Activated CD4-positive, CD25-positive, alpha-beta regulatory T cell treated with anti-CD3 and anti-CD28 coated beads, Interleukin-2, amount 50 U/mL, for 72 hours (primary cell): ENCODE measurements at regions not wholly inside any gene's neighbourhood (a gene's known extent, or its start where the extent isn't known, plus 50 kb on each side); places are given as distances from the start of the nearest gene placed in this dataset.
"Not testable (repeated sequence)": the region's sequence is repeated elsewhere in the genome, so short reads cannot be mapped to it uniquely, and the experiment has no call there.

Experiments used
- DNase-seq: peaks from one replicate; pipeline ENCODE4 v3.0.0; 2021

- DNase-seq: no peak
These were observed 420.1 kb upstream of the MCTP2 start for GRCh38 chr15:93811305-93811704.

- DNase-seq: no peak
These were observed 421.8 kb upstream of the MCTP2 start for GRCh38 chr15:93809516-93809915.

GRCh38 chr15:93803421-93804152 is 427.8 kb upstream of the MCTP2 start:
- DNase-seq: no peak

DNA sequence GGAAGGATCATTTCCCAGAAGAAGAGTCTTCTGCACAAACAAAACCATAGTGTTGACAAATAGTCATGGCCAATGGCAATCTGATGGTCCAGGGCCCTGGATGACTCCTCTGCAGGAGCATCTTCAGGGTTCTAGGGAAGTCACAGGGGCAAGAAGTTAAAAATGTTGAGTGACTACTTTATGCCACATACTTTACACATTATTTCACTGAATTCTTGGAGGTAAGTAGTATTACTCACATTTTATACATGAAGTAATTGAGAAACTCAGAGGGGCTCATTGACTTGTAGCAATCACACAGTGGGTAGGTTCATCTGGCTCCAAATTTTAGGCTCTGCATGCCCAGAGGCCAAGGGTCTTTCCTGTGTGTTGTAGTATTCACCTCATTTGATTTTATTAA is 430.2 kb upstream of the MCTP2 start:
- no peak for DNase-seq

DNA sequence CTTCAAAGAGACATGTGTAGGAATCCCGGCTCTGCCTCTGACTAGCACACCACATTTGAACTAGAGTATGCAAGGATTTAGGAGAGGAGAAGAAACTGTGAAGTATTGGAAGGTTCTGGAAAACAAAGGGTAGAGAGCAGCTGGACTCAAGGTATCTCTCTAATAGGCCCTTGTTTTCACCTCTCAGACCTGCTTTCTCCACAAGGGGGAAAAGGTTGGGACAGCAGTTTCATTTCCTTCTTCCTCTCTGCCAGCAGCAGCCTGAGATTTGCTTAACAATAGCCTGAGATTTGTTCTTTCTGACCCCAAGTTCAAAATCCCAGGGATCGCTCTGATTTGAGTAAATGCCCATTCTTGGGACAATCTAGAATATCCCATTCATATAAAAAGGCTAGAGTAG is 430.6 kb upstream of the MCTP2 start:
- no peak for DNase-seq

- no peak for DNase-seq
These were observed 441.9 kb upstream of the MCTP2 start for GRCh38 chr15:93789441-93789840.

GRCh38 chr15:93780073-93780472 is 451.3 kb upstream of the MCTP2 start:
- no peak for DNase-seq

DNA sequence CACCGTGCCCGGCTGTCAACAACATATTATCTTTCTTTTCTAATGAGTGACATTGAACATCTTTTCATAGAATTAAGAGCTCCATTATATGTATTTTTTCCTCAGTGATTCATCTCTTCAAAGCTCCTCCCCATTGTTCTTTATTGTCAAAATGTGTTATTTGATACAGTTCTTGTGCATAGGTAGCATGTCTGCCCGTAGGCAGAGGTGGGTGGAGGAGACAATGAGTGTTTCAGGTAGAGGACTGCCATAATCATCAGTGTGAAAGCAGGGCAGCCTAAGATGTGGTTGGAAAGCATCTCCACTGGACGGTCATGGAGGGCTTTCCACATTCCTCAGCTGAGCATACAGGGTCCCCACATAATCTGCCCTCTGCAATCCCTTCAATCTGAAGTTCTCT is 452.0 kb upstream of the MCTP2 start:
- DNase-seq: no peak

DNA sequence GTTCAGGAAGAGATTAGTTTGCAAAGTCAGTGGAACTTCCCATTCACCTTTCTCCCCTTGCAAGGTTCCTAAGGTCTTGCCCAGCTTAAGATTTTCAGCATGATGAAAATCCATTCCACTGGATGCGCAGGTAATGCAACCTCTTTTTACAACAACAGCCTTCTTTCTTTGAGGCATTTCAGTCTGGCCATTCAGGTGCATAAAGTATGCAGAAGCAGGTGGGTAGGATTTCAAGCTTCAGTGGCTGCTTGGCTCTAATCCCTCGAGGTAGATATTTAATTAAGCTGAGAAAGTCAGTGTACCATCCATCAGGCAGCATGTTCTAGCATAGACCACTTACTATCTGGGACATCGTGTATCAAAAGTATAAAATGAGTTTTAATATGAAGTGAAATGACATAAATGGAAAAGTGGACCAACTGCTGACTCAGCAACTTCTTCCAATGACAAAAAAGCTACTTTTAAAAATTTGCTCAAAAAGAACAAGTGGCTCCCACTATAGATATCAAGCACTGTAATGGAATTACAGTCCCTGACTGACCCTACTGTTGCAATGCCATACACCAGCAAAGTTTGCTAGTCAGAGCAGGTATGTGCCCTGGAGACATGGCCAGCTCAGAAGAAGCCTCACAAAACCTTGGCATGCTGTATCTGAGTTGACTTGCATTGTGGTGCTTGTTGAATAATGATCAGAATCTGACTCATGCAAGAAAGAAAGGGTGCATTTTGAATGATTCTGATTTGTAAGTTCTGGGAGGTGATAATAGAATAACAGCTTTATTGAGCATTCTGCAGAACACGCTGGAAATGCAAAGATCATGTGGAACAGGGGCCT is 459.9 kb upstream of the MCTP2 start:
- no peak for DNase-seq

GRCh38 chr15:93770788-93771187 is 460.6 kb upstream of the MCTP2 start:
- no peak for DNase-seq

DNA sequence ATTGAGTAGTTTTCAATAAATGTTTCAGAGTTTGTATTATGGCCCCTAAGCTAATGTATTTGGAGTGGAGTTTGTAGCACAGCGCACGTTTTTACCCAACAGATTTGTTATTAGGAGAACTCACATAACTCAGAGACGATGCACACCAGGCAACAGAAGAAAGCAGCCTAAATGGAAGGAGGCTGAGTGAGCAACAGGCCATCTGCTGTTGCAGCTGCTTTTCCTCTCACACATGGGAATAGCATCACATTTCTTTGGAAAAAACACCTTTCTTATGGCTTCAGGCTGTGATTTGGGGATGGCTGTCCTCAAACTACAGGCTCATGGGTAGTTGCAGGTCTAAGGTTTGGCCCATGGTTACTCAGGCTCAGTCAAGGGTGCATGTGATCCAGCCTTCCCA is 469.3 kb upstream of the MCTP2 start:
- no peak for DNase-seq

- DNase-seq: no peak
These were observed 471.7 kb upstream of the MCTP2 start for GRCh38 chr15:93759629-93760028.

GRCh38 chr15:93758824-93759223 is 472.5 kb upstream of the MCTP2 start:
- no peak for DNase-seq

GRCh38 chr15:93748710-93749109 is 482.7 kb upstream of the MCTP2 start:
- DNase-seq: no peak

GRCh38 chr15:93734976-93735375 is 496.4 kb upstream of the MCTP2 start:
- not testable (repeated sequence) for DNase-seq

DNA sequence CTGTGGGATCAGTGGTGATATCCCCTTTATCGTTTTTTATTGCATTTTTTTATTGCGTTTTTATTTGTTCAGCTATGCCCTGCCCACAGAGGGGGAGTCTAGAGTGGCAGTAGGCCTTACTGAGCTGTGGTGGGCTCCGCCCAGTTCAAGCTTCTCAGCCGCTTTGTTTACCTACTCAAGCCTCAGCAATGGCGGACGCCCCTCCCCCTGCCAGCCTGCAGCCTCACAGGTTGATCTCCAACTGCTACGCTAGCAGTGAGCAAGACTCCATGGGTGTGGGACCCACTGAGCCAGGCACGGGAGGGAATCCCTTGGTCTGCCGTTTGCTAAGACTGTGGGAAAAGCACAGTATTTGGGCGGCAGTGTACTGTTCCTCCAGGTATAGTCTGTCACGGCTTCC is 500.6 kb upstream of the MCTP2 start:
- no peak for DNase-seq

DNA sequence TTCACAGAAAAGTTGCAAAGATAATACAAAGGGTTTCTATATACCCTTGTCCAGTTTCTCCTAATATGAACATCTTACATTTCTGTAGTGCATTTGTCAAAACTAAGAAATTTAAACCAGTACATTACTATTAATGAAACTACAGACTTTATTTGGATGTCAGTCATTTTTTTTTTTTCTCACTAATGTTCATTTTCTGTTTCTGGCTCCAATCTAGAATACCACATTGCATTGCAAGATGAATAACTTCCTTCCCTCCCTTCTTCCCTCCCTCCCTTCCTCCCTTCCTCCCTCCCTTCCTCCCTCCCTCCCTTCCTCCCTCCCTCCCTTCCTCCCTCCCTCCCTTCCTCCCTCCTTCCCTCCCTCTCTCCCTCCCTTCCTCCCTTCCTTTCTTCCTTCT is 509.2 kb upstream of the MCTP2 start:
- DNase-seq: no peak

GRCh38 chr15:93720607-93721006 is 510.8 kb upstream of the MCTP2 start:
- DNase-seq: no peak

GRCh38 chr15:93719921-93720351 is 511.4 kb upstream of the MCTP2 start:
- no peak for DNase-seq

DNA sequence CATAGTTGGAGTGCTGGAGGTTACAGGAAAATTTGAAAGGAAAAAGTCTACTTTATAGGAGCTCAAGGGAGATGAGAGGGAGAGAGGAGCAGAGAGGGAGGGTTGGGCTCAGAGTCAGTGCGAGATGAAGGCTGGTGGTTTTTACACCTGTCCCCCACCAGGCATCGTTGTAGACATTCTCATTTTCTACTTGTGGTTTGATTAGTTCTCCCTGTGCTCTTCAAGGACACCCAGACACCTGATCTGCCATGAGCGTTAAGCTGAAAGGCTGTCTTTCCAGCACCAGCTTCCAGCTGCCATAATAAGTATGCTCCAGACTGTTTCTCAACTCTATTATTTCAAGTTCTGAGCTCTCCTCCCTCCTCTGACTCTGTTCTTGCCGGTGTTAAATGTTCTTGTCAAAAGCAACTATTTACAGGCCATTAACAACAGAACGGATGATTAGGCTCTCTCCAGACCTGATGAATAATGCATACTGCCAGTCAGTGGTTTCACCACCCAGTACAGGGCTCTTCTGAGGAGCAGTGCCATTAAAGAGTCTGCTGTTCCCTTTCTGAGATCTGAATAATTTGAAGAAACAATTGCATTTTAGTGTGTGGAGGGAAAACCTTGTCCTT is 514.6 kb upstream of the MCTP2 start:
- DNase-seq: no peak

- no peak for DNase-seq
These were observed 521.7 kb upstream of the MCTP2 start for GRCh38 chr15:93709708-93710107.

DNA sequence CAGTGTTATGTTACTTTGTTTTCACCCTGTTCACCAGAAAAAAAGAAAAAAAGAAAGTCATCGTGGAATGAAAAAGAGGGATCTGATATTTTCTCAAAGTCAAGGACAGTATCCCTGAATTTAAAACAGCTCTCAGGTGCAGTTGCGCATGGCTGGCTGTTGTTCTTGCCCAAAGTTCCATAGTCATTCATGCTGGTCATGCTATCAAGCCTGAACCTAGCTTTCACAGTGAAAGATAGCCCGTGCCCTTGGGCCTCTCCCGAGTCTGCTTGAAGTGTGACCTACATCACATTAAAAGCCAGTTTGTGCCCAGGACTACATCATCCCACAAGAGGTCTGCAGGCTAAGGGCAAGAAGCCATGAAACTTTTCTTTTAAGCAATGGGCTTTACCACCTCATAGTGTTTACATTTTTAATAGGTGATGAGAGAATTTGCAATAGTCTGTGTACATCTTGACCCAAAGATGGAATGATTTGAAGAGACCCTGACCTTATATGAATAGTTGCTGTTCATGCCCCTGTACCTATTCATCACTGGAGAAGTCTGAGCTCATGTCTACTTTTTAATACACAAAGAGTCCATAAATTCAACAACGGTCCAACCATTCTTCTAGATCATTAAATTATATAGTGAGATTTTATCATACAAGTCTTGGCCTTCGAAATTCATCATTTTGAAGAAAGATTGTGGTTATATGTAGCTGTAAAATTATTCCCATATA is 522.5 kb upstream of the MCTP2 start:
- DNase-seq: no peak

DNA sequence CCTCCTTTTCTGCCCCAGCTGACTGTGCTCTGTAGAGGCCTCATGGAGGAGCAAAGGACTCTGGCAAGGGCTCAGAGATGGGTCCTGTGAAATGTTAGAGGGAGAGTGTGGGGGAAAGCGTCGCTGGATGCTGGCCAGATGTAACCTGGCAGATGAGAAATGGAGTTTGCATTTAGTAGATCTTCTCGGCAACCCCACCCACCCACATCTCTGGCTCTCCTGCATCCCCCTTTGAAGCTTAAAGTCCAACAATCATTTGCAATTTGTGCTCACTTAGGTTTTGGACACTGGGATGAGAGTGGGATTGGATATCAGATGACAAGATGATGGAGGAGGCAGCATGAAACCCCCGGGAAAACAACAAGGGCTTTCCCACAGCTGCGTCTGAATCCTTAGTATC is 523.6 kb upstream of the MCTP2 start:
- no peak for DNase-seq
